ENCODE measurements at regions not wholly inside any gene's neighbourhood (a gene's known extent, or its start where the extent isn't known, plus 50 kb on each side); places are given as distances from the start of the nearest gene placed in this dataset.

GRCh38 chr1:147051136-147051535 lies 113.0 kb downstream of the NBPF12 start:
- ChIA-PET POLR2A (interaction anchor here (1.9 kb wide), 1 partner anchor 34 kb away, joined by 9 read pairs; no protein-coding TSS in a partner anchor), CTCF (ENCODE audit: low intra/inter-chr PET ratio) (no interaction called here)
- ATAC-seq (no peak), FAIRE-seq (no peak), DNase-seq (ENCODE audit: extremely low read depth in 1 of 4, low spot score in 3 of 4) (no peak)
- Histone ChIP-seq H3K9me3 (replicated peaks; ENCODE audit: control insufficient read depth, insufficient read depth, low read depth, low read length) (no peaks in the 10 kb centered on the region), H2AFZ (ENCODE audit: low read depth, low read length) (no peak overlapping the region), H3K79me2 (ENCODE audit: control insufficient read depth, insufficient read depth, low read length) (no peaks in the 10 kb centered on the region), H3K4me2 (ENCODE audit: insufficient read depth, low read length) (no peak overlapping the region), H4K20me1 (replicated peaks; ENCODE audit: control insufficient read depth, insufficient read depth, low read length) (no peaks in the 10 kb centered on the region), H3K4me3 (no peak overlapping the region), H3K27me3 (ENCODE audit: control insufficient read depth in 2 of 2, insufficient read depth in 2 of 2, low read length in 2 of 2) (peaks cover 0 to 22% of the 10 kb centered on the region in 2 experiments; a peak in 3 of 5 replicates), H3K4me1 (replicated peaks in 1 of 2; ENCODE audit: control insufficient read depth in 2 of 2, insufficient read depth in 2 of 2, low read length in 2 of 2) (no peaks in the 10 kb centered on the region), H3K27ac (ENCODE audit: extremely low read depth, low read depth, low read length) (no peak overlapping the region), H3K9ac (ENCODE audit: insufficient read depth in 1 of 2, low read depth in 2 of 2, low read length in 2 of 2) (no peak overlapping the region), H3K36me3 (ENCODE audit: control insufficient read depth, insufficient read depth, low read length) (no peaks in the 10 kb centered on the region), H3K9me1 (ENCODE audit: control insufficient read depth, insufficient read depth, low read length) (no peaks in the 10 kb centered on the region)
- BruUV-seq (replicated peaks), result no TSS peak
- intact Hi-C loops (cut with micrococcal nuclease) (no loop called here), in situ Hi-C loops (cut with MboI) (no loop called here)
- WGBS (ENCODE audit: insufficient coverage, low coverage, missing lambda C conversion rate), result under 1% methylated on average over 10 of the region's 10 CpGs
- TF ChIP-seq ETV5 (CRISPR knock-in tag; IDR thresholded peaks at IDR 0.05; ENCODE audit: low read depth), result no peak
- no peak for TF ChIP-seq EZH2 (IDR thresholded peaks at IDR 0.05; ENCODE audit: borderline replicate concordance, low read depth, low read length)
- TF ChIP-seq MLLT1 (IDR thresholded peaks at IDR 0.05), result no peak
- TF ChIP-seq SIX5 (IDR thresholded peaks at IDR 0.05; ENCODE audit: borderline replicate concordance in 1 of 2, insufficient read depth in 1 of 2, low read depth in 1 of 2, low read length in 2 of 2), result no peak
- no peak for TF ChIP-seq ZNF133 (CRISPR knock-in tag; IDR thresholded peaks at IDR 0.05)
- no peak for TF ChIP-seq XRCC4 (IDR thresholded peaks at IDR 0.05; ENCODE audit: extremely low read depth, insufficient read depth, insufficient read length)
- TF ChIP-seq ZNF232 (CRISPR knock-in tag; IDR thresholded peaks at IDR 0.05), result no peak
- no peak for TF ChIP-seq PHB (CRISPR knock-in tag; IDR thresholded peaks at IDR 0.05)
- no peak for TF ChIP-seq KLF1 (tag; IDR thresholded peaks at IDR 0.05)
- TF ChIP-seq MCM7 (IDR thresholded peaks at IDR 0.05), result no peak
- TF ChIP-seq ZBTB43 (CRISPR knock-in tag; IDR thresholded peaks at IDR 0.05), result no peak
- TF ChIP-seq ZNF354B (CRISPR knock-in tag; IDR thresholded peaks at IDR 0.05), result no peak
- TF ChIP-seq CLOCK (CRISPR knock-in tag; IDR thresholded peaks at IDR 0.05; ENCODE audit: borderline replicate concordance), result no peak
- TF ChIP-seq ATF6 (CRISPR knock-in tag; IDR thresholded peaks at IDR 0.05), result no peak
- TF ChIP-seq ILF3 (IDR thresholded peaks at IDR 0.05; ENCODE audit: borderline replicate concordance), result no peak

All from K562 (cell line).